ENCODE measurements at regions not wholly inside any gene's neighbourhood (a gene's known extent, or its start where the extent isn't known, plus 50 kb on each side); places are given as distances from the start of the nearest gene placed in this dataset.

- Mint-ChIP-seq H3K4me3 (no peak overlapping the region), H3K27ac (no peak overlapping the region), H3K9me3 (ENCODE audit: low read depth) (peaks cover 2% of the 10 kb centered on the region), H3K4me1 (no peaks in the 10 kb centered on the region), H3K36me3 (no peaks in the 10 kb centered on the region), H3K27me3 (no peaks in the 10 kb centered on the region)
- ATAC-seq, result no peak
- CTCF ChIA-PET, result no interaction called here
- no peak for DNase-seq
Observed at GRCh38 chr11:79536155-79536917, 95.5 kb upstream of the TENM4 start.

DNA sequence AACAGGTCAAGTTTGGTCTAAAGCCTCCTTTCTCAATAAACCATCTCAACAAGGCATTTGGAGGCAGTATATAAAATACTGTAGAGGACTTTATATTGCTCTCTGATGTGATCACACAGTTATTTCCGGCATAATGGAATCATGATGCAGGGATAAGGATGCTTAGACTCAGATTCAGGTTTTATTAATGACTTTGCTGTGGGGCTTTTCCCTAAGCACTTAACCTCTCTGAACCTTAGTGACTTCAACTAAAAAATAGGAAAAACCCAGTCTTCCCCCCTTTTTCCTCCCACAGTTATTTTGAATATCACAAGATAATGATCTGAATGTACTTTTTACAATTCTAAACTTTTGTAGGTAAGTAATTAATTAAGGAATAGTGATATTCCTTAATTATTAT is 94.8 kb upstream of the TENM4 start:
- no peaks in the 10 kb centered on the region for H3K4me1 Mint-ChIP-seq
- H3K27me3 Mint-ChIP-seq, result no peaks in the 10 kb centered on the region
- CTCF ChIA-PET, result no interaction called here
- H3K36me3 Mint-ChIP-seq, result no peaks in the 10 kb centered on the region
- H3K4me3 Mint-ChIP-seq, result no peak overlapping the region
- no peak overlapping the region for H3K27ac Mint-ChIP-seq
- no peak for DNase-seq
- ATAC-seq, result no peak
- H3K9me3 Mint-ChIP-seq (ENCODE audit: low read depth), result peaks cover 2% of the 10 kb centered on the region

DNA sequence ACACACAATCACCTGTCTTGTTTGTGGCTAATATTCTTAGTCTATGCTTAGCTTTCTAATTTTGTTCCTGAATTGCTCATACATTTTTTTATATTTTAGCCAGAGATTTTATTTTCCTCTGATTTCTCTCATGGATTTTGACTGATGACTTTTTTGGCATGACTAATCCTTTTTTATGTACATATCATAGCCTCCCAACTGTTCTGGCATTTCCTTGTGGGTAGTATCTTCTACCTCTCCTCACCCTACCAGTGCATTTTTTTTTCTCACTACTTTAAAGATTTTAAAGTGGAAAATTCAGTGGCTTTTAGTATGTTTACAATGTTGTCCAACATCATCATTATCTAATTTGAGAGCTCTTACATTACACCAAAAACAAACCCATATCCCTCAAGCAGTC is 84.4 kb upstream of the TENM4 start:
- H3K36me3 Mint-ChIP-seq, result no peaks in the 10 kb centered on the region
- ATAC-seq, result no peak
- no peak overlapping the region for H3K4me3 Mint-ChIP-seq
- no peak overlapping the region for H3K27ac Mint-ChIP-seq
- no peaks in the 10 kb centered on the region for H3K4me1 Mint-ChIP-seq
- CTCF ChIA-PET, result no interaction called here
- no peaks in the 10 kb centered on the region for H3K27me3 Mint-ChIP-seq
- H3K9me3 Mint-ChIP-seq (ENCODE audit: low read depth), result no peaks in the 10 kb centered on the region
- no peak for DNase-seq

- H3K4me1 Mint-ChIP-seq, result no peaks in the 10 kb centered on the region
- ATAC-seq (no peak), DNase-seq (no peak)
- H3K27ac Mint-ChIP-seq, result no peak overlapping the region
- no peaks in the 10 kb centered on the region for H3K36me3 Mint-ChIP-seq
- no peaks in the 10 kb centered on the region for H3K27me3 Mint-ChIP-seq
- CTCF ChIA-PET, result no interaction called here
- no peaks in the 10 kb centered on the region for H3K9me3 Mint-ChIP-seq (ENCODE audit: low read depth)
- no peak overlapping the region for H3K4me3 Mint-ChIP-seq
Observed at GRCh38 chr11:79522626-79523025, 81.8 kb upstream of the TENM4 start.

GRCh38 chr11:79520086-79520485 is 79.3 kb upstream of the TENM4 start:
- Mint-ChIP-seq H3K36me3 (no peaks in the 10 kb centered on the region), H3K4me3 (no peak overlapping the region), H3K9me3 (ENCODE audit: low read depth) (peaks cover 2% of the 10 kb centered on the region), H3K27ac (no peak overlapping the region), H3K27me3 (no peaks in the 10 kb centered on the region), H3K4me1 (no peaks in the 10 kb centered on the region)
- ATAC-seq, result no peak
- CTCF ChIA-PET, result no interaction called here
- DNase-seq, result no peak

DNA sequence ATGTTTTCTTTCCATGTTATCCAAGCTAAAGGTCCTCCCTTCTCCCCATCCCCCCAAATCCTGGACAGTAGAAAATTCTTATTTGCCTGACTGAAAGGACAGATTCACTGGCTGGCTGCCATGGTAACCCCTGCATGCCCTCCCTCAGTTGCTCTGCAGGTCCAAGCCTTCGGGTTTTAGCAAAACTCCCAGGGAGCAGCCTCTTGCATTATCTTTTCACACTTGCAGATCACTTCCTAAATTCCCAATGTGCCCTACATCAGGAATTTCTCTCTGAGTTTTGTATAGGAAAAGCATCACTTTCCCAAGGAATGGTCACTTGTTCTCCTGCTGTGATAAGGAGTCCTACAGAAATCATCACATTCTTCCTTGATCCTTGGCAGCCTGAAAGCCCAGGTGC is 75.0 kb upstream of the TENM4 start:
- H3K27ac Mint-ChIP-seq, result no peak overlapping the region
- no peak overlapping the region for H3K4me3 Mint-ChIP-seq
- H3K36me3 Mint-ChIP-seq, result no peaks in the 10 kb centered on the region
- H3K4me1 Mint-ChIP-seq, result no peaks in the 10 kb centered on the region
- no peak for DNase-seq
- no peak for ATAC-seq
- CTCF ChIA-PET, result no interaction called here
- no peaks in the 10 kb centered on the region for H3K27me3 Mint-ChIP-seq
- H3K9me3 Mint-ChIP-seq (ENCODE audit: low read depth), result peaks cover 2% of the 10 kb centered on the region

DNA sequence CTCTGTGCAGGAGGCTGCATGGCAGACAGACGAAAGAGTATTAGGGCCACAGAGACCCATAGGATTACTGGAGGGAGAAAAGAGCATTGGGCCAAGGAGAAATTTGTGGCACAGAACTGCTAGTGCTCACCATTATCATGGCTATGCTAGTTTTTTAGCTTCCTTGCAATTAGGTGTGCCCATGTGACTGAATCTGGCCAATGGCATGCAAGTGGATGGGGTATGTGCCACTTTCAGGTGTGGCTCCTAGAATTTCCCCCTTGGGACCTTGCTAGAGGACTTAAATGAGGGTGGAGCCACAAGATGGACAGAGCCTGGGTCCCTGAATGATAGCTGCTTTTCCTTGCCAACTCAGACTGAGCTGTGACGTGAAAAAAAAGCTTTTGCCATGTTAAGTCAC is 73.9 kb upstream of the TENM4 start:
- no peak for DNase-seq
- CTCF ChIA-PET, result no interaction called here
- Mint-ChIP-seq H3K4me1 (no peaks in the 10 kb centered on the region), H3K36me3 (no peaks in the 10 kb centered on the region), H3K27me3 (no peaks in the 10 kb centered on the region), H3K27ac (no peak overlapping the region), H3K4me3 (no peak overlapping the region), H3K9me3 (ENCODE audit: low read depth) (peaks cover 2% of the 10 kb centered on the region)
- ATAC-seq, result no peak

DNA sequence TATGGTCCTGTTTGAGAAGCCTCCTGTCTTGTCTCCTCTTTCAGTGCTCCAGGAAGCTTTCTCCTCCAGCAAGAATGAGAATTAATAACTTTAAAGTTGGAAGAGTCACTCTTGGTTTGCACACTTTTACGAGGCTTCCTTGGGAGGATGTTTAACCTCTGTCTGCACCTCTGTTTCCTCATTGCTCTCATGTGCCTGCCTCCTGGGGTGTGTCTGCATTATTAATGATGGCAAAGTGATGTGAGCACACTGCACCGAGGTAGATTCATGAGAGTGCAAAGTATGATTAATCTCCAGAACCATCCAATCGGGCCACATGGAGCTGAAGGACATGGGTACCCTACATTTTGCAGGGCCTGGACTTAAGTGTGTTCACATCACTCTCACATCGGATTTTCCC is 73.5 kb upstream of the TENM4 start:
- H3K27ac Mint-ChIP-seq, result no peak overlapping the region
- H3K4me1 Mint-ChIP-seq, result no peaks in the 10 kb centered on the region
- CTCF ChIA-PET, result no interaction called here
- no peaks in the 10 kb centered on the region for H3K27me3 Mint-ChIP-seq
- no peak for ATAC-seq
- no peak for DNase-seq
- no peaks in the 10 kb centered on the region for H3K36me3 Mint-ChIP-seq
- no peak overlapping the region for H3K4me3 Mint-ChIP-seq
- H3K9me3 Mint-ChIP-seq (ENCODE audit: low read depth), result peaks cover 2% of the 10 kb centered on the region

DNA sequence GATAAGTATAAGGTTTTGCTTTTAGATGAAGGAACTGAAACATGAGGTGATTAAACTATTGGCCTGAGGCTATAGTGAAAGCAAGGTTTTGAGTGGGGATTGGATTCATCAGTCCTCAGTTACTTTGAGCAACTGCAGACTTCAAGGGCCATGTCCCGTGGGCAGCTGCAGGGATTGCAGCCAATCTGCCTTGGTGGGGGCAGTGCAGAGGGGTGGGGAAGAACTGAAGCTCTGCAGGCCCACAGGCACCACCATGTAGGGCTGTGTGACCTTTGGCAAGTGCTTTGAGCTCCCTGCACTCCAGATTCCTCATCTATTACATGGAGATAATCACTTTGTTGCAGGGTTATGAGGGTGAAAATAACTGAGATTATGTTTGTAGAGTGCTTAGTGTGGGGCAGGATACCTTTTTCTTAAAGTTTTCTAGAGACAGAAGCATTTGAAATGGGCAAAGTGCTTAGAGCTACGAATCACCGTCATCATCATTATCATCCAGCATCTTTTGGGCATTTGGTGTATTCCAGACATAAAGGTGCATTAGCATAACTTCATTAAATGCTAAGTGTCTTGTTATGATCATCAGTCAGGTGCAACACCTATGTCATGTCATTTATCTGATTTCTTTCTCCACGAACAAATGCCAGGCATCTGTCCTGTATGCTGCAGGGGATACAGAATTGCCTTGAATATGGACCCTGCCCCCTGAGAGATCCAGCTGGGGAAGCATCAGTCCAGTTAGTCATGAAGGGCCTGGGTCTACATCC is 72.1 kb upstream of the TENM4 start:
- Mint-ChIP-seq H3K27me3 (no peaks in the 10 kb centered on the region), H3K4me1 (no peaks in the 10 kb centered on the region), H3K36me3 (no peaks in the 10 kb centered on the region), H3K27ac (no peak overlapping the region), H3K4me3 (no peak overlapping the region), H3K9me3 (ENCODE audit: low read depth) (peaks cover 2% of the 10 kb centered on the region)
- ATAC-seq, result no peak
- CTCF ChIA-PET, result no interaction called here
- no peak for DNase-seq

DNA sequence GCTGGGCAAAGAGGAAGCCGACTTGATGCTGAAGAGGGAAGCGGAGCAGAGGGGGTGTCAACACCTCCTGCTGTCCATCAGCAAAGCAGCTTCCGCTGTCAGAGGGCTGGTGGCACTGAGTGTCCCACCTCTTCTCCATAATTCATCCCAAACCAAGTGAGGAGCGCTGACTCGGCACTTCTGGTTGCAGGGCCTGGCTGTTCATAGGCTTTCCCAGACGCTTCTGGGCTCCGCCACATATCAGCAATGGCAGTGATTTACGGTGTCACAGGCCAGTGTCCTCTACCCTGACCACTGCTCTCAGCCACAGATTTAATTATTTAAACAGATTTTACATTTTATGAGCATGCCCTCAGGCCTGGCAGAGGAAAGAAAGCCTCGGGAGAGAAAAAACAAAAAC is 70.1 kb upstream of the TENM4 start:
- H3K27me3 Mint-ChIP-seq, result no peaks in the 10 kb centered on the region
- DNase-seq (no peak), ATAC-seq (no peak)
- no peaks in the 10 kb centered on the region for H3K4me1 Mint-ChIP-seq
- no peak overlapping the region for H3K27ac Mint-ChIP-seq
- CTCF ChIA-PET, result no interaction called here
- H3K4me3 Mint-ChIP-seq, result no peak overlapping the region
- H3K36me3 Mint-ChIP-seq, result no peaks in the 10 kb centered on the region
- no peaks in the 10 kb centered on the region for H3K9me3 Mint-ChIP-seq (ENCODE audit: low read depth)

GRCh38 chr11:79508461-79508860 is 67.6 kb upstream of the TENM4 start:
- no peaks in the 10 kb centered on the region for H3K4me1 Mint-ChIP-seq
- no peak overlapping the region for H3K27ac Mint-ChIP-seq
- DNase-seq (no peak), ATAC-seq (no peak)
- no peaks in the 10 kb centered on the region for H3K36me3 Mint-ChIP-seq
- H3K9me3 Mint-ChIP-seq (ENCODE audit: low read depth), result no peaks in the 10 kb centered on the region
- H3K27me3 Mint-ChIP-seq, result no peaks in the 10 kb centered on the region
- CTCF ChIA-PET, result no interaction called here
- no peak overlapping the region for H3K4me3 Mint-ChIP-seq

- no peaks in the 10 kb centered on the region for H3K9me3 Mint-ChIP-seq (ENCODE audit: low read depth)
- ATAC-seq (no peak), DNase-seq (no peak)
- H3K36me3 Mint-ChIP-seq, result no peaks in the 10 kb centered on the region
- H3K27me3 Mint-ChIP-seq, result no peaks in the 10 kb centered on the region
- H3K27ac Mint-ChIP-seq, result no peak overlapping the region
- no peak overlapping the region for H3K4me3 Mint-ChIP-seq
- H3K4me1 Mint-ChIP-seq, result no peaks in the 10 kb centered on the region
- CTCF ChIA-PET, result no interaction called here
Observed at GRCh38 chr11:79507706-79508105, 66.9 kb upstream of the TENM4 start.

GRCh38 chr11:79506734-79507344 is 66.0 kb upstream of the TENM4 start:
- ATAC-seq, result no peak
- H3K27ac Mint-ChIP-seq, result no peak overlapping the region
- no peaks in the 10 kb centered on the region for H3K4me1 Mint-ChIP-seq
- no peaks in the 10 kb centered on the region for H3K9me3 Mint-ChIP-seq (ENCODE audit: low read depth)
- no peak overlapping the region for H3K4me3 Mint-ChIP-seq
- no peaks in the 10 kb centered on the region for H3K36me3 Mint-ChIP-seq
- H3K27me3 Mint-ChIP-seq, result no peaks in the 10 kb centered on the region
- CTCF ChIA-PET, result no interaction called here
- DNase-seq, result no peak

DNA sequence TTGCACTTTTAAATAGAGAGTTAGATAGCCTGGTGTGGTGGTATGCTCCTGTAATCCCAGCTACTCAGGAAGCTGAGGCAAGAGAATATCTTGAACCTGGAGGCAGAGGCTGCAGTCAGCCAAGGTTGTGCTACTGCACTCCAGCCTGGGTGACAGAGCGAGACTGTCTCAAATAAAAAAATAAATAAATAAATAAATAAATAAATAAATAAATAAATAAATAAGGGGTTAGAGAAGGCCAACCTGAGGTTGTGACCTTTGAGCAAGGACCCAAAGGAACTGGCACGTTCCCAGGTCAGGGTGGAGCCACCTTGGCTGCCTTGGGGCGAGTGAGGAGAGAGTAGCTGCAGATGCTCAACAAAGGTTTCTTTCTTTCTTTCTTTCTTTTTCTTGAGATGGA is 65.3 kb upstream of the TENM4 start:
- DNase-seq (no peak), ATAC-seq (no peak)
- no peaks in the 10 kb centered on the region for H3K9me3 Mint-ChIP-seq (ENCODE audit: low read depth)
- H3K36me3 Mint-ChIP-seq, result no peaks in the 10 kb centered on the region
- no peaks in the 10 kb centered on the region for H3K4me1 Mint-ChIP-seq
- no peak overlapping the region for H3K4me3 Mint-ChIP-seq
- H3K27ac Mint-ChIP-seq, result no peak overlapping the region
- H3K27me3 Mint-ChIP-seq, result no peaks in the 10 kb centered on the region
- CTCF ChIA-PET, result no interaction called here

Data from activated CD8-positive, alpha-beta memory T cell treated with anti-CD3 and anti-CD28 coated beads, Interleukin-2, amount 10 ng/mL, durations not matched to agents 7 days and 5 days (primary cell).